IMR-90 (cell line): ENCODE measurements at regions not wholly inside any gene's neighbourhood (a gene's known extent, or its start where the extent isn't known, plus 50 kb on each side); places are given as distances from the start of the nearest gene placed in this dataset.
A peak's percentile ranks its signal among the peaks of the same experiment; 100 is the strongest.

Experiments
- ATAC-seq: fragments of 200-7000 bp; cut with Tn5 transposase; 2 replicates; pipeline ENCODE4 v1.9.1; 2020; ENCODE audit warnings: low read depth, mild to moderate bottlenecking, moderate library complexity
- BruUV-seq: library from RNA; stranded (reverse); fragments of 400-500 nt; replicated peaks from 2 replicates; lab custom pipeline; 2021; lab: Mats Ljungman, UMichigan
- CTCF ChIA-PET: fragments of 300-600 bp; formaldehyde crosslinking; extraction: SDS; loops from one replicate; lab custom pipeline; 2021; ENCODE audit warnings: antibody characterized with exemption; lab: Yijun Ruan, JAX
- POLR2A ChIA-PET: fragments of 300-600 bp; sonication (Branson Sonifier 250); formaldehyde crosslinking; loops from one replicate; lab custom pipeline; 2022; ENCODE audit warnings: antibody characterized with exemption; ENCODE audit not compliant: unreplicated experiment; lab: Charles Lee
- DNase-seq: peaks from one replicate; pipeline ENCODE4 v3.0.0; 2013
- H2AFZ ChIP-seq: replicated peaks from 2 replicates; pipeline ENCODE3; 2013; ENCODE audit warnings: low read length, mild to moderate bottlenecking; ENCODE audit not compliant: poor library complexity
- H2AK5ac ChIP-seq: 2 replicates; pipeline ENCODE4 v1.6.1; 2013; ENCODE audit warnings: low read depth, low read length, inconsistent platforms
- H2AK9ac ChIP-seq: replicated peaks from 2 replicates; pipeline ENCODE3; 2013; ENCODE audit warnings: mild to moderate bottlenecking, low read depth, low read length, moderate library complexity; ENCODE audit not compliant: poor library complexity
- H2BK120ac ChIP-seq: 2 replicates; pipeline ENCODE4 v1.6.1; 2013; ENCODE audit warnings: low read depth, low read length, inconsistent platforms
- H2BK15ac ChIP-seq: 3 replicates; pipeline ENCODE4 v1.6.1; 2013; ENCODE audit warnings: low read depth, low read length, inconsistent platforms
- H2BK20ac ChIP-seq: 2 replicates; pipeline ENCODE4 v1.6.1; 2013; ENCODE audit warnings: low read depth, mild to moderate bottlenecking, inconsistent platforms, low read length, moderate library complexity
- H2BK5ac ChIP-seq: 2 replicates; pipeline ENCODE4 v1.6.1; 2013; ENCODE audit warnings: mild to moderate bottlenecking, low read depth, low read length, inconsistent platforms; ENCODE audit not compliant: poor library complexity, severe bottlenecking
- H3K14ac ChIP-seq: replicated peaks from 2 replicates; pipeline ENCODE4 v1.6.1; 2013; ENCODE audit warnings: low read depth, low read length, inconsistent platforms
- H3K18ac ChIP-seq: 2 replicates; pipeline ENCODE4 v1.6.1; 2013; ENCODE audit warnings: low read depth, low read length, control low read depth
- H3K23ac ChIP-seq: 2 replicates; pipeline ENCODE4 v1.6.1; 2013; ENCODE audit warnings: low read depth, low read length, inconsistent platforms
- H3K27ac ChIP-seq: 2 replicates; pipeline ENCODE4 v1.5.1; 2013; ENCODE audit warnings: mild to moderate bottlenecking, control low read depth, low read length; ENCODE audit not compliant: insufficient read depth
- H3K27me3 ChIP-seq: 2 replicates; pipeline ENCODE4 v1.6.1; 2013; ENCODE audit warnings: low read length; ENCODE audit not compliant: control insufficient read depth, insufficient read depth
- H3K36me3 ChIP-seq: 2 replicates; pipeline ENCODE4 v1.6.1; 2013; ENCODE audit warnings: low read length, mixed read lengths; ENCODE audit not compliant: control insufficient read depth, insufficient read depth
- H3K4ac ChIP-seq: 2 replicates; pipeline ENCODE4 v1.6.1; 2013; ENCODE audit warnings: low read depth, low read length, inconsistent platforms
- H3K4me1 ChIP-seq: 2 replicates; pipeline ENCODE4 v1.6.1; 2013; ENCODE audit warnings: low read length, mixed read lengths; ENCODE audit not compliant: control insufficient read depth, insufficient read depth
- H3K4me2 ChIP-seq: 2 replicates; pipeline ENCODE4 v1.6.1; 2013; ENCODE audit warnings: low read depth, mild to moderate bottlenecking, control low read depth, low read length, moderate library complexity
- H3K4me3 ChIP-seq: 2 replicates; pipeline ENCODE4 v1.5.1; 2013; ENCODE audit warnings: low read depth, mild to moderate bottlenecking, control low read depth, low read length, moderate library complexity; ENCODE audit not compliant: insufficient read depth
- H3K56ac ChIP-seq: 2 replicates; pipeline ENCODE4 v1.6.1; 2013; ENCODE audit warnings: low read length, inconsistent platforms; ENCODE audit not compliant: insufficient read depth; ENCODE audit errors: extremely low read depth
- H3K79me1 ChIP-seq, 2 experiments: 2 replicates each; pipeline ENCODE4 v1.6.1; 2013; ENCODE audit warnings: low read length in 2 of 2, inconsistent platforms in 1 of 2, low read depth in 1 of 2
- H3K9ac ChIP-seq: 2 replicates; pipeline ENCODE4 v1.6.1; 2013; ENCODE audit warnings: low read depth, low read length, control low read depth
- H3K9me1 ChIP-seq: 2 replicates; pipeline ENCODE4 v1.6.1; 2013; ENCODE audit warnings: low read length, inconsistent platforms; ENCODE audit not compliant: insufficient read depth
- H3K9me3 ChIP-seq: 2 replicates; pipeline ENCODE4 v1.6.1; 2013; ENCODE audit warnings: low read length; ENCODE audit not compliant: control insufficient read depth, insufficient read depth
- H4K20me1 ChIP-seq: 2 replicates; pipeline ENCODE4 v1.6.1; 2013; ENCODE audit warnings: low read length, inconsistent platforms; ENCODE audit not compliant: insufficient read depth
- H4K5ac ChIP-seq: 2 replicates; pipeline ENCODE4 v1.6.1; 2013; ENCODE audit warnings: mild to moderate bottlenecking, low read depth, low read length, control low read depth
- H4K8ac ChIP-seq, 2 experiments: 2 replicates each; pipeline ENCODE4 v1.6.1; 2013; ENCODE audit warnings: low read depth in 2 of 2, low read length in 2 of 2, control low read depth in 1 of 2, inconsistent platforms in 1 of 2
- H4K91ac ChIP-seq: 2 replicates; pipeline ENCODE4 v1.6.1; 2013; ENCODE audit warnings: low read depth, low read length, inconsistent platforms; ENCODE audit not compliant: insufficient read depth
- BHLHE40 ChIP-seq: fragments of 150-350 bp; IDR thresholded peaks from 2 replicates; pipeline ENCODE4 v1.6.1; 2016; ENCODE audit warnings: mild to moderate bottlenecking, low read depth, low read length
- CEBPB ChIP-seq: IDR thresholded peaks from 2 replicates; pipeline ENCODE4 v1.6.1; 2012; ENCODE audit warnings: low read depth, low read length, improper control_type of control experiment
- CHD1 ChIP-seq: IDR thresholded peaks from 2 replicates; pipeline ENCODE4 v1.6.1; 2012; ENCODE audit warnings: low read depth, low read length, improper control_type of control experiment
- CTCF ChIP-seq: conservative IDR thresholded peaks from 2 replicates; pipeline ENCODE4 v1.5.1; 2012; ENCODE audit warnings: mild to moderate bottlenecking, low read depth, low read length, improper control_type of control experiment
- ELK1 ChIP-seq: fragments of 150-350 bp; IDR thresholded peaks from 2 replicates; pipeline ENCODE4 v1.6.1; 2016; ENCODE audit warnings: low read depth, mild to moderate bottlenecking, low read length, moderate library complexity, borderline replicate concordance
- FOS ChIP-seq: fragments of 150-350 bp; IDR thresholded peaks from 2 replicates; pipeline ENCODE4 v1.6.1; 2016; ENCODE audit warnings: low read depth, low read length
- MAFK ChIP-seq: IDR thresholded peaks from 2 replicates; pipeline ENCODE4 v1.6.1; 2012; ENCODE audit warnings: low read depth, low read length, improper control_type of control experiment
- MAZ ChIP-seq: IDR thresholded peaks from 2 replicates; pipeline ENCODE4 v1.6.1; 2012; ENCODE audit warnings: low read depth, mild to moderate bottlenecking, low read length, improper control_type of control experiment, moderate library complexity, borderline replicate concordance
- MXI1 ChIP-seq: IDR thresholded peaks from 2 replicates; pipeline ENCODE4 v1.6.1; 2012; ENCODE audit warnings: low read depth, mild to moderate bottlenecking, low read length, moderate library complexity, borderline replicate concordance
- NFE2L2 ChIP-seq: fragments of 150-350 bp; IDR thresholded peaks from 2 replicates; pipeline ENCODE4 v1.6.1; 2016; ENCODE audit warnings: low read depth, mild to moderate bottlenecking, low read length
- POLR2A ChIP-seq: IDR thresholded peaks from 2 replicates; pipeline ENCODE4 v1.6.1; 2012; ENCODE audit warnings: mild to moderate bottlenecking, low read depth, low read length
- RAD21 ChIP-seq: IDR thresholded peaks from 2 replicates; pipeline ENCODE4 v1.6.1; 2012; ENCODE audit warnings: low read length, improper control_type of control experiment
- RCOR1 ChIP-seq: IDR thresholded peaks from 2 replicates; pipeline ENCODE4 v1.6.1; 2012; ENCODE audit warnings: mild to moderate bottlenecking, low read length, improper control_type of control experiment; ENCODE audit not compliant: insufficient replicate concordance
- RFX5 ChIP-seq: IDR thresholded peaks from 2 replicates; pipeline ENCODE4 v1.8.0; 2012; ENCODE audit warnings: low read depth, mild to moderate bottlenecking, low read length, moderate library complexity
- SMC3 ChIP-seq: fragments of 150-350 bp; IDR thresholded peaks from 2 replicates; pipeline ENCODE4 v1.6.1; 2016; ENCODE audit warnings: low read depth, mild to moderate bottlenecking, antibody characterized with exemption, low read length, moderate library complexity
- USF2 ChIP-seq: fragments of 150-350 bp; IDR thresholded peaks from 2 replicates; pipeline ENCODE4 v1.6.1; 2017; ENCODE audit warnings: mild to moderate bottlenecking, antibody characterized with exemption, low read length, low read depth
- WGBS, 2 experiments: methylation state at CpG; one replicate each; pipeline versions ENCODE4 v1.1.5 to v1.1.7; 2013; ENCODE audit warnings: missing lambda C conversion rate in 2 of 2; ENCODE audit not compliant: insufficient read length in 1 of 2; ENCODE audit errors: extremely low coverage in 2 of 2; 5-methylcytosine and 5-hydroxymethylcytosine counted together
- dilution Hi-C: fragments of 300-500 bp; cut with HindIII; formaldehyde crosslinking; loops from one replicate; pipeline ENCODE4 v1.14.3; 2018; ENCODE audit warnings: low sequenced_read_pairs; ENCODE audit not compliant: unreplicated experiment
- in situ Hi-C: fragments of 300-500 bp; cut with MboI; formaldehyde crosslinking; loops from 3 replicates; pipeline ENCODE4 v1.14.3; 2019; ENCODE audit warnings: low sequenced_read_pairs, inconsistent platforms, mixed read lengths
- intact Hi-C: fragments of 100-400 bp; cut with micrococcal nuclease; formaldehyde crosslinking; loops from 2 replicates; pipeline ENCODE4 v1.10.0; 2022

GRCh38 chr5:57839025-57839424 lies 356.4 kb upstream of the ACTBL2 start:
- H3K9ac ChIP-seq: no peak overlapping the region
- H2BK120ac ChIP-seq: peak overlapping the region; percentile 99
- TF ChIP-seq ELK1 (no peak), POLR2A (no peak), NFE2L2 (no peak), SMC3 (no peak), CEBPB (no peak), MAZ (no peak), RFX5 (no peak), CTCF (no peak), BHLHE40 (no peak), MXI1 (no peak), USF2 (no peak), FOS (no peak), RCOR1 (no peak), RAD21 (no peak), CHD1 (no peak), MAFK (no peak)
- H3K56ac ChIP-seq: no peak overlapping the region
- peak overlapping the region; percentile 72; the same call in 1 of the 2 replicates for H3K4ac ChIP-seq
- H3K18ac ChIP-seq: peak overlapping the region; percentile 97; the same call in 1 of the 2 replicates
- dilution Hi-C loops (no loop called here), in situ Hi-C loops (no loop called here), intact Hi-C loops (no loop called here)
- no TSS peak for BruUV-seq
- no peaks in the 10 kb centered on the region for H4K20me1 ChIP-seq
- ChIA-PET CTCF (interaction anchor here (1.0 kb wide), 1 partner anchor 339 kb away, joined by 3 read pairs; no protein-coding TSS in a partner anchor), POLR2A (no interaction called here)
- H4K91ac ChIP-seq: no peak overlapping the region
- no peak overlapping the region; a peak in 1 of 4 replicates for H4K8ac ChIP-seq
- no peak overlapping the region for H3K27ac ChIP-seq
- H2AK5ac ChIP-seq: no peak overlapping the region
- peak overlapping the region; percentile 88; the same call in 1 of the 2 replicates for H2BK20ac ChIP-seq
- peaks cover 7% of the 10 kb centered on the region; the same call in 1 of the 2 replicates for H3K9me1 ChIP-seq
- no peak for ATAC-seq
- peak overlapping the region; percentile 78; the same call in 1 of the 2 replicates for H4K5ac ChIP-seq
- no peak overlapping the region for H3K4me2 ChIP-seq
- H3K9me3 ChIP-seq: peaks cover 3% of the 10 kb centered on the region; the same call in 1 of the 2 replicates
- H2BK5ac ChIP-seq: peak overlapping the region; percentile 96
- H3K4me1 ChIP-seq: peaks cover 24% of the 10 kb centered on the region
- no peak for DNase-seq
- no peaks in the 10 kb centered on the region for H3K27me3 ChIP-seq
- no peak overlapping the region for H3K23ac ChIP-seq
- 0 out of 2 replicates have a peak overlapping the region, but pooled peaks have one; percentile 73 for H3K14ac ChIP-seq
- peak overlapping the region; percentile 82; the same call in 1 of the 3 replicates for H2BK15ac ChIP-seq
- H2AFZ ChIP-seq: no peak overlapping the region
- H3K4me3 ChIP-seq: no peak overlapping the region
- WGBS, 2 experiments: no CpG with 5 or more reads among the region's 3 CpGs
- H3K79me1 ChIP-seq: no peaks in the 10 kb centered on the region
- H2AK9ac ChIP-seq: no peak overlapping the region
- H3K36me3 ChIP-seq: no peaks in the 10 kb centered on the region
